GM18858 (cell line): ENCODE measurements at regions not wholly inside any gene's neighbourhood (a gene's known extent, or its start where the extent isn't known, plus 50 kb on each side); places are given as distances from the start of the nearest gene placed in this dataset.
"Not testable (repeated sequence)": the region's sequence is repeated elsewhere in the genome, so short reads cannot be mapped to it uniquely, and the experiment has no call there.

Experiments used
- ATAC-seq: cut with Tn5 transposase; IDR thresholded peaks from one replicate; pipeline ENCODE4 v1.9.1; 2021; ENCODE audit not compliant: unreplicated experiment

DNA sequence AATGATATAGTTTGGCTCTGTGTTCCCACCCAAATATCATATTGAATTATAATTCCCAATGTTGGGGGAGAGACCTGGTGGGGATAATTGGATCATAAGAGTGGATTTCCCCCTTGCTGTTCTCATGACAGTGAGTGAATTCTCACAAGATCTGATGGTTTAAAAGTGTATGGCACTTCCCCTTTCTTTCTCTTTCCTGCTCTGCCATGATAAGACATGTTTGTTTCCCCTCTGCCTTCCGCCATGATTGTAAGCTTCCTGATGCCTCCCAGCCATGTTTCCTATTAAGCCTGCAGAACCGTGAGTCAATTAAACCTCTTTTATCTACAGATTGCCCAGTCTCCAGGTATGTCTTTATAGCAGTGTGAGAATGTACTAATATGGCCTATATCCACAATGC is 126.7 kb upstream of the GMNC start:
- ATAC-seq, result no peak

DNA sequence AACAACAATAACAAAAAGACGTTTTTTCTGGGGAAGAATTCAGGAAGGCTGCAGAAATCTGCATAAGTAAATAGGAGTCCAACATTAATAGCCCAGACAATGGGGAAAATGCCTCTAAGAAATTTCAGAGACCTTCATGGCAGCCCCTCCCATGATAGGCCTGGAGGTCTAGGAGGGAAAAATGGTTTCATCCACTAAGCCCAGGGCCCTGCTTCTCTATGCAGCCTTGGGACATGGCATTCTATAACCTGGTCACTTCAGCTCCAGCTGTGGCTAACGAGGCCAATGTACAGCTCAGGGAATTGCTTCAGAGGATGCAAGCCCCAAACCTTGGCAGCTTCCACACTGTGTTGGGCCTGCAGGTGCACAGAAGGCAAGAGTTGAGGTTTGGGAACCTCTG is 125.6 kb upstream of the GMNC start:
- no peak for ATAC-seq

DNA sequence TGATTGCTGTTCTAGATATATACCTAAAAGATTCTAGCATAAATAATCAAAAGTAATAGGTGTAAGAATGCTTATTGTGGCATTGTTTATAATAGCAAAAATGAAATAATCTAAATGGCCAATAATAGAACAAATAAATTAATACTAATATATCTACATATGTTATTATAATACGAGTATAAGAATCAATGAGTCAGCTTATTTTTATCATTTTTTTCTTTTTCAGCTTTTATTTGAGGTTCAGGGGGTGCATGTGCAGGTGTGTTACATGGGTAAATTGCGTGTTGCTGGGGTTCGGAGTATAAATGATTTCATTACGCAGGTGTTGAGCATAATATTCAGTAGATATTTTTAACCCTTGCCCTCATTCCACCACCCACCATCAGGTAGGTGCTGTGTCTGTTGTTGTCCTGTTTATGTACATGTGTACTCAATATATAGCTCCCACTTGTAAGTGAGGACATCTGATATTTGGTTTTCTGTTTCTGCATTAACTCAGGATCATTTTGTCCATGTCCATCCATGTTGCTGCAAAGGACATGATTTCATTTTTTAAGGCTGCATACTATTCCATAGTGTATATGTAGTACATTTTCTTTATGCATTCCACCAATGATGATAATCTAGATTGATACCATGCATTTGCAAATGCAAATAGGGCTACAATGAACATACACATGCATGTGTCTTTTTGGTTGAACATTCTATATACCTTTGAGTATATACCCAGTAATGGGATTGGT is 122.2 kb upstream of the GMNC start:
- ATAC-seq, result no peak

DNA sequence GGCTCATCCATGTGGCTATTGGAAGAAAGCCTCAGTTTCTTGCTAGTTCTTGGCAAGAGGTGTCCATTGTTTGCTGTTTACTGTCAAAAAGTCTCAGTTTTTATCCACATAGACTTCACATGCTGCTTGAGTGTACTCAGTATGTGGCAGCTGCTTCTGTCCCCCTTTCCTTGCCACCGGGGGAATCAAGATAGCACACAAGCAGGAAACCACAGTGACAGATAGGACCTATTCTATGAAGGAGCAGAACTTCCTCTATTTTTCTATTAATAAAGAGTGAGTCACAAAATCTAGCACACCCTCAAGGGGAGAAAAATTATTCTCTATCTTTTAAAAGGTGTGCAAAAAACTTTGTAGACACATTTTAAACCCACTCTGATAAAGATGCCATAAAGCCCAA is 121.4 kb upstream of the GMNC start:
- ATAC-seq, result peak; percentile 60

DNA sequence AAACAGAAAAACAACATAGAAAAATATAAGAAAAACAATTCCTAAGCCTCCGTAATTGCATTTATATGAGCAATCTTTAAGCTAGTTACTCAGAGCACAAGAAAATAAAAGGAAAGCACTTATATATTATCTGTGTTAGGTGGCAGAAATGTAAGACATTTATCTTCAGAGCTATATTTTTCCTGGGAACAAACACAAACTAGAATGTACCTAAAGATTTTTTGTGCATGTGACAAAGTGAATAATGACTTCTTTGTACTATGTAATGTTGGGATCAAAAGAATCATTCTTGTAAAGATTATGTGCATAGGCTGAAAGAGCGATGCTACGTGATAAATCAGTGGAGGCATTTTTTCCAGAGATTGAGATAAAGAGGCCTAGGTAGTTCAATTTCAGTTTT is 111.3 kb upstream of the GMNC start:
- no peak for ATAC-seq

DNA sequence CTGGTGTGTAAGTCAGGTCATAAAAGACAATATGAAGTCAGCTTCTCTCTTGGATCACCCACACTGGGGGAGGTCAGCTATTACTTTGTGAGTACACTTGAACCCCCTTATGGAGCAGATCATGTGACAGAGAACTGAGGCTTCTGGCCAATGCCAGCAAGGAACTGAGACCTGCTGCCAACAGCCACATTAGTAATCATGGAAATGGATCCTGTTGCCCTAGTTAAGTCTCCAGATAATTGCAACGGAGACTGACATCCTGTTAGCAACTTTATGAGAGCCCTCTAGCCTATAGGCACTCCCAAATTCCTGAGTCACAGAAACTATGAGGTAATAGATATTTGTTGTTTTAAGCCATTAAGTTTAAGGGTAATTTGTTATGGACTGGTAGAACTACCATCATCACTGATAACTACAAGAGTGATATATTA is 110.4 kb upstream of the GMNC start:
- ATAC-seq, result no peak

DNA sequence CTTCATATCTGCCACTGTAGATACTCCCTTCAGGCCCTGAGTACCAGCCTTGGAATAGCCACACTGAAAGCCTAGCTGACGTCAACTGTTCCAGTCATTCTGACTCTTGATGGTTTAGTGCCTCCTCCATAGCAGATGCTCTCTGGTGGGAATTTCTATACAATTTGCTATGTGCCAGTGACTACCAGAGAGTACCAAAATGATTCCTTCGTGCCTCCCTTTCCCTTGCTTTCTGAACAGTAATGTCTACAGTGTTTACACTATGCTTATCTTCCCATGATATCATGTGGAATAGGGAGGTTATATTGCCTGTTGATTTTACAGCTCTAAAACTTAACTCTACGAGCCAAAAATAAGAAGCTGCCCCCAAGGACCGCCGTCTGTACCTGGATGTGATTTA is 109.7 kb upstream of the GMNC start:
- no peak for ATAC-seq

DNA sequence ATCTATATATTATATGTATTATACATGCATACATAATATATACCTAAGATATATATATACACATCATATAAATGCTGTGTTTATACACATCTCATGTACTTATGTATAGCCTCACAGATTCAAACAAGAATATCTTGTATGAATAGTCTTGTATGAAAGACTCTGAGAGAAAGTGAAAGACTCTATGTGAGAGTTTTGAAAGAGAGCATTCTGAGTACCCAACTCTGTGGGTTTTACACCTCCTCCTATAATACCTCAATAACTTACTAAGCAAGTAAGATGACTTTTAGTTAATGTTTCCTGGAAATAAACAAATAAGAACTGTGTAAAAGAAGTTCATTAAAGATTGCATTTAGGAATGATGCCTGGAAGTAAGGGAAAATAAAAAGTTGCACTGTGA is 108.1 kb upstream of the GMNC start:
- no peak for ATAC-seq

DNA sequence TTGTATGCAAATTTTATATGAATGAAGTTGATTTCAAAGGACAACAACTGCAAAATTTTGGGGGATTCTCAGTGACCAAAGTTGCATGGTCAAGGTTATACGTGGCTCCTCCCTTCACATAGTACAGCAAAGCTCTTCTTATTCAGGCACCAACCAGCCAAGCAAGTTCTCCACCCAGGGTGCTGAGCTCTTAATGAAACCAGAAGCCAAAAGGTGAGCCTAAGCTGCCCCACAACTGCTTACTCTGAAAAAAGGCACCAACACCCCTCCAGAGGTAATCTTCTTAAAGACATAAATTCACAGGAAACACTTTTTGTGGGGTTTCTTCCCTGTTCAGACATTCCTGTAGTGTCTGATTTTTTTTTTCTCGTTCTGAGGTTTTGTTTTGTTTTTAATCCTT is 106.1 kb upstream of the GMNC start:
- no peak for ATAC-seq

DNA sequence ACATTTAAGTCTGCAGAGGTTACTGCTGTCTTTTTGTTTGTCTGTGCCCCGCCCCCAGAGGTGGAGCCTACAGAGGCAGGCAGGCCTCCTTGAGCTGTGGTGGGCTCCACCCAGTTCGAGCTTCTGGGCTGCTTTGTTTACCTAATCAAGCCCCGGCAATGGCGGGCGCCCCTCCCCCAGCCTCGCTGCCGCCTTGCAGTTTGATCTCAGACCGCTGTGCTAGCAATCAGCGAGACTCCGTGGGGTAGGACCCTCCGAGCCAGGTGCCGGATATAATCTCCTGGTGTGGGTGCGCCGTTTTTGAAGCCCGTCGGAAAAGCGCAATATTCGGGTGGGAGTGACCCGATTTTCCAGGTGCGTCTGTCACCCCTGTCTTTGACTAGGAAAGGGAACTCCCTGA is 102.4 kb upstream of the GMNC start:
- not testable (repeated sequence) for ATAC-seq

DNA sequence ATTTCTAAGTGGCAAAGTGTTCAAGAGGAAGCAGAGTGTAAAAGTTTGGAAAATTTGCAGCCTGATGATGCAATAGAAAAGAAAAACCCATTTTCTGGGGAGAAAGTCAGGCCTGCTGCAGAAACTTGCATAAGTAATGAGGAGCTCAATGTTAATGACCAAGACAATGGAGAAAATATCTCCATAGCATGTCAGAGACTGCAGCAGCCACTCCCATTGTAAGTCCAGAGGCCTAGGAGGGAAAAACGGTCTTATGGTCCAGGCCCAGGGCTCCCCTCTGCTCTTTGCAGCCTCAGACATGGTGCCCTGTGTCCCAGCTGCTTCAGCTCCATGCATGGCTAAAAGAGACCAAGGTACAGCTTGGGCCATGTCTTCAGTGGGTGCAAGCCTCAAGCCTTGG is 96.6 kb upstream of the GMNC start:
- no peak for ATAC-seq

DNA sequence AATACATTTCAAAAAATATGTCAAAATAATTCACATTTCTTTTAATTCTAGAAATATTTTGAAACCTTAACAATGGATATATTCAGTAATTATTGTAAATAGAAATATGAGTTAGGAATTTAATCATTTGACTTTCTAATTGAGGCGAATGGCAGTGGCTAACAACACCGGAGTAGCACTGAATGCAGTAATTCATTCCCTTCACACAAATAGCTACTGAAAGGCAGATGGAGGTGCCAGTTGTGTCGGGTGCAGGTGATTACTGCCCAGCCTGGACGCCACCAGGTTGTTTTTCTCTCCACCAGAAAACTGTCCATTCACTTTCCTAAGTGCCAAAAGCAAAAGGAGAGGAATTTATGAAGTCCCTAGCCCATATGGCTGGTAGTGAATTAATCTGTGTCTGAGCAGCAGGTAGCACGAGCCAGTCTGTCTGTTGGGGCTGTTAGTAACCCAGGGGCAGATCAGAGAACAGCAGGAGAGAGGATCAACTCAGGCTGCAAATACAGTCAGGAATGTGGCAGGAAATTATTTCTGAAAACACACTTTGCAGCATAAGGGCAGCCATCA is 79.3 kb upstream of the GMNC start:
- no peak for ATAC-seq

DNA sequence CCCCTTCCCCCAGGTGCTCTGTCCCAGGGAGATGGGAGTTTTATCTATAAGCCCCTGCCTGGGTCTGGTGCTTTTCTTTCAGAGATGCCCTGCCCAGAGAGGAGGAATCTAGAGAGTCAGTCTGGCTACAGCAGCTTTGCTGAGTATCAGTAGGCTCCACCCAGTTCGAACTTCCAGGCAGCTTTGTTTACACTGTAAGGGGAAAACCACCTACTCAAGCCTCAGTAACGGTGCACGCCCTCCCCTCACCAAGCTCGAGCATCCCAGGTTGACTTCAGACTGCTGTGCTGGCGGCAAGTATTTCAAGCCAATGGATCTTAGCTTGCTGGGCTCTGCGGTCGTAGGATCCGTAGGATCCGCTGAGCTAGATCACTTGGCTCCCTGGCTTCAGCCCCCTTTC is 72.1 kb upstream of the GMNC start:
- ATAC-seq, result not testable (repeated sequence)

DNA sequence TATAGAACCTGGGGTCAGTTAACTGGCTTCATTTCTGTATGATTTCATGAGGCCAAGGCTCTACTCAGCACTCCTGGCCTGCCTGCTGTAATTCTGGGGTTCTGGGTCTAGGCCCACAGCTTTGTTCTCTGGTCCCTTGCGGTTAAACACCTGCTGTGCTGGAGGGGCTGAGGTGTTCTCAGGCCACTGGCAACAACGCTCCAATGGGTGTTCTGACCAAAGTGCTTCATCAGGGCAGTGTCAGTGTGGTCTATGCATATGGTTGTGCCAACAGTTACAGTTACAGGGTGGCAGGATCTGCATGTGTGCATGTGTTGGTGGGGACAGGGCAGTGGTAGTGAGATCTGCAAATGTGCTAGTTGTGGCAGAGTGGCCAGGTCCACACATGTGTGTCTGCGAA is 64.1 kb upstream of the GMNC start:
- no peak for ATAC-seq

DNA sequence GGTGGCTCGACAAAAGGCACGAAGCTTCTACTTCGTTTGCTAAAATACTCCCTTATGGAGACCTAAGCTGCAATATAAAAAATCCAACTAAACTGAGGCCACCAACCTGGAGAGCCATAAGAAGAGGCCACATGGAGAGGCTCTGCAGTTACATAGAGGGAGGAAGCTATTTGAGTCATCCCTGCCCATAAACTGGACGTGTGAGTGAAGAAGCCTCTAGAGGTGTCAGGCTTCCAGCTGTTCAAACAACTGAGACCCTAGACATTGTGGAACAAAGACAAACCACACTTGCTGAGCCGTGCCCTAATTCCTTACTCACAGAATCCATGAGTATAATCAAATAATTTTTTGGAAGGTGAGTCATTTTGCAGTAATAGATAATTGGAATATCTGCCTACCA is 50.2 kb upstream of the GMNC start:
- ATAC-seq, result no peak
